Stomach (tissue), 8 donors: ENCODE measurements at regions not wholly inside any gene's neighbourhood (a gene's known extent, or its start where the extent isn't known, plus 50 kb on each side); places are given as distances from the start of the nearest gene placed in this dataset.

Source experiments
- DNase-seq, 2 donors: peaks; one replicate each; pipeline versions ENCODE4 v3.0.0 to v3.0.0-alpha.2; 2013 to 2019
- H3K27ac ChIP-seq, 5 donors: fragments of 200-600 bp in 4 of 5; sonication (generic) in 4 of 5; one replicate each; pipeline ENCODE4 v1.5.1; 2013 to 2019; ENCODE audit warnings: mild to moderate bottlenecking in 1 of 5, moderate library complexity in 1 of 5
- H3K27me3 ChIP-seq, 3 donors: fragments of 200-600 bp; sonication (generic); one replicate each; pipeline ENCODE4 v1.5.1; 2017 to 2019; ENCODE audit warnings: mixed run types in 1 of 3
- H3K36me3 ChIP-seq, 4 donors: fragments of 200-600 bp; sonication (generic); 1 replicate in 3 of 4; 2 replicates in 1 of 4; pipeline ENCODE4 v1.5.1; 2016 to 2019
- H3K4me1 ChIP-seq, 4 donors: fragments of 200-600 bp; sonication (generic); one replicate each; pipeline ENCODE4 v1.5.1; 2016 to 2019
- H3K4me3 ChIP-seq, 4 donors: fragments of 200-600 bp; sonication (generic) in 3 of 4; one replicate each; pipeline ENCODE4 v1.5.1; 2016 to 2019; ENCODE audit warnings: mild to moderate bottlenecking in 1 of 4
- H3K9me3 ChIP-seq, 4 donors: fragments of 200-600 bp; sonication (generic); one replicate each; pipeline ENCODE4 v1.5.1; 2016 to 2019
- EP300 ChIP-seq: sonication (generic); formaldehyde crosslinking; IDR thresholded peaks from one replicate; pipeline ENCODE4 v1.6.1; 2017; ENCODE audit warnings: antibody characterized with exemption
- POLR2A ChIP-seq, 4 donors: fragments of 450-650 bp; IDR thresholded peaks; one replicate each; pipeline ENCODE4 v1.6.1; 2016; ENCODE audit warnings: antibody characterized with exemption in 4 of 4, control low read depth in 2 of 4, mild to moderate bottlenecking in 1 of 4, moderate library complexity in 1 of 4
- POLR2AphosphoS5 ChIP-seq, 3 donors: sonication (generic); formaldehyde crosslinking; IDR thresholded peaks; one replicate each; pipeline ENCODE4 v1.6.1; 2016; ENCODE audit warnings: antibody characterized with exemption in 3 of 3
- WGBS, 5 donors: extraction: QIAGEN DNeasy Blood & Tissue Kit in 3 of 5; methylation state at CpG; one replicate each; pipeline versions ENCODE4 v1.1.5 to v1.1.7; 2013 to 2018; 5-methylcytosine and 5-hydroxymethylcytosine counted together
- intact Hi-C: fragments of 100-400 bp; cut with DNase I; formaldehyde crosslinking; loops from one replicate; pipeline ENCODE4 v1.15.1; 2023; ENCODE audit warnings: low total_unique reads
- TF ChIP-seq, protein P1 (sequence below), 7 experiments: fragments of 450-650 bp in 4 of 7; fragments of 200-600 bp in 3 of 7; sonication (generic) in 3 of 7; IDR thresholded peaks; one replicate each; pipeline ENCODE4 v1.5.1; 2016 to 2019; ENCODE audit warnings: antibody characterized with exemption in 7 of 7, control low read depth in 2 of 7, mild to moderate bottlenecking in 1 of 7
- donor health status: healthy with polysubstance abuse.
- donor health status: Bipolar disorder and iron deficiency.
- donor health status: healthy.

DNA sequence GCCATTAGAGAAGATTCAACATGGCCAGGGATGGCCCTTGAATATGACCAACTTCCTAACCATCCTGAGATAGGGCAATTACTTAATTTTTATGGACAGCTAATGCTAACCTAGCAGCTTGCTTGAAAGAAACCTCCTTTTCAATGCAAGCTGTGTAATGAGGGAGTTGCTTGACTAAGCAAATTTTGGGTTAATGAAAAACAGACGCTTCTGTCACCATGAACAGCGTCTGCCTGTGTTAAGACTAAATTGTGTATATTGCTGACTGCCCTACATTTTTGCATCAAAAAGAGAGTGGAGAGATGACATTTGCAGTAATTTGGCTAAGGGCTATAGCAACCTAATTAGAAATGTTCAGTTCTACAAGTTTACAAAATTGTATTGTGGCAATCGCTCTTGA lies 319.2 kb upstream of the LRATD1 start:
- H3K4me1 ChIP-seq: no peaks in the 10 kb centered on the region
- H3K4me3 ChIP-seq: no peak overlapping the region
- DNase-seq: no peak
- WGBS, 5 donors: 63 to 73% (median 64%) methylated on average over 3 of the region's 3 CpGs
- TF ChIP-seq, protein P1, sequence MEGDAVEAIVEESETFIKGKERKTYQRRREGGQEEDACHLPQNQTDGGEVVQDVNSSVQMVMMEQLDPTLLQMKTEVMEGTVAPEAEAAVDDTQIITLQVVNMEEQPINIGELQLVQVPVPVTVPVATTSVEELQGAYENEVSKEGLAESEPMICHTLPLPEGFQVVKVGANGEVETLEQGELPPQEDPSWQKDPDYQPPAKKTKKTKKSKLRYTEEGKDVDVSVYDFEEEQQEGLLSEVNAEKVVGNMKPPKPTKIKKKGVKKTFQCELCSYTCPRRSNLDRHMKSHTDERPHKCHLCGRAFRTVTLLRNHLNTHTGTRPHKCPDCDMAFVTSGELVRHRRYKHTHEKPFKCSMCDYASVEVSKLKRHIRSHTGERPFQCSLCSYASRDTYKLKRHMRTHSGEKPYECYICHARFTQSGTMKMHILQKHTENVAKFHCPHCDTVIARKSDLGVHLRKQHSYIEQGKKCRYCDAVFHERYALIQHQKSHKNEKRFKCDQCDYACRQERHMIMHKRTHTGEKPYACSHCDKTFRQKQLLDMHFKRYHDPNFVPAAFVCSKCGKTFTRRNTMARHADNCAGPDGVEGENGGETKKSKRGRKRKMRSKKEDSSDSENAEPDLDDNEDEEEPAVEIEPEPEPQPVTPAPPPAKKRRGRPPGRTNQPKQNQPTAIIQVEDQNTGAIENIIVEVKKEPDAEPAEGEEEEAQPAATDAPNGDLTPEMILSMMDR (IDR thresholded peaks at IDR 0.05): no peak
- TF ChIP-seq POLR2A (IDR thresholded peaks at IDR 0.05) (no peak), EP300 (no peak), POLR2AphosphoS5 (IDR thresholded peaks at IDR 0.05) (no peak)
- H3K27ac ChIP-seq: no peak overlapping the region
- no peaks in the 10 kb centered on the region for H3K36me3 ChIP-seq
- intact Hi-C loops: no loop called here
- H3K9me3 ChIP-seq: no peaks in the 10 kb centered on the region
- no peaks in the 10 kb centered on the region for H3K27me3 ChIP-seq

DNA sequence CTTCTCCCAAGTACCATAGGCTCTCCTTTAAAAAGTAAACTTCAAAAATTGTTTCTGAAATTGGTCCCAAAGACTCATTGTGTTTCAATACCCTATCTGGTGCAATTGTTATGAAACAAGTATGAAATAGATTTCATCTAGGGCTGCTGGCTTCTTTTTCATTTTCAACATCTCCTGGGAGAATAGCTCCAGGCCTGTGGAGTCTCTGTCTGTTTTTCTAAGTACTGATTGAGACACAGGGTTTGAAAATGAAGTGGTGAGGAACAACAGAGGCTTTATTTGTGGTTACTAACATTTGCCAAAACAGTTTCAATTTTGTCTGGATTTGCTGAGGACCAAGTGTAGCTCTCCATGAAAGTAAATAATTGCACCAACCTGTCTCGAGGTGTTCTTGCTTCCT lies 315.9 kb upstream of the LRATD1 start:
- intact Hi-C loops: no loop called here
- WGBS, 5 donors: 52 to 63% (median 58%) methylated on average over 1 of the region's 1 CpG
- Histone ChIP-seq H3K27me3 (no peaks in the 10 kb centered on the region), H3K27ac (no peak overlapping the region), H3K36me3 (no peaks in the 10 kb centered on the region), H3K4me3 (no peak overlapping the region), H3K4me1 (no peaks in the 10 kb centered on the region), H3K9me3 (no peaks in the 10 kb centered on the region)
- TF ChIP-seq EP300 (no peak), POLR2A (IDR thresholded peaks at IDR 0.05) (no peak), POLR2AphosphoS5 (IDR thresholded peaks at IDR 0.05) (no peak)
- TF ChIP-seq, protein P1 (IDR thresholded peaks at IDR 0.05): no peak
- no peak for DNase-seq

DNA sequence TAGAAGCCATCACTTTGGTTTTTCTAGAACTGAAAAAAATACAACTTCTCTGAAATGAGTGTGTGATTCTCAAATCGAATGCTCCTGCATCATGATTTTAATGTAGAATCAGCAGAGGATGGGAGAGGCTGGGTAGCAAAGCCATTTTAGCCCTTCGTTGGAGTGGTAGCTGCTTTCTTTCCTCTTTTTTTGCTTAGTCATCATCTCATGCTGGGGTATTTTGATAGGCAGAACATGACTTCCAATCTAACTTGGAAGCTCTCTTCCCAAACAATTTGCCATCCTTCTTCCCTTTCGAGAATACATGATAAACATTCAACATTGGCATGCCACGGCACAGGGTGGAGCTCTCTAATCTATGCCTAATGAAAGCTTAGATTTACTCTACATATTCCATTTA lies 311.2 kb upstream of the LRATD1 start:
- TF ChIP-seq POLR2A (IDR thresholded peaks at IDR 0.05) (no peak), EP300 (no peak), POLR2AphosphoS5 (IDR thresholded peaks at IDR 0.05) (no peak)
- TF ChIP-seq, protein P1 (IDR thresholded peaks at IDR 0.05): no peak
- H3K4me3 ChIP-seq: no peak overlapping the region
- no peak overlapping the region for H3K27ac ChIP-seq
- no peaks in the 10 kb centered on the region for H3K27me3 ChIP-seq
- no peaks in the 10 kb centered on the region for H3K9me3 ChIP-seq
- intact Hi-C loops: no loop called here
- no peaks in the 10 kb centered on the region for H3K4me1 ChIP-seq
- DNase-seq: no peak
- WGBS, 5 donors: 40 to 70% (median 57%) methylated on average over 4 of the region's 4 CpGs
- H3K36me3 ChIP-seq: no peaks in the 10 kb centered on the region

DNA sequence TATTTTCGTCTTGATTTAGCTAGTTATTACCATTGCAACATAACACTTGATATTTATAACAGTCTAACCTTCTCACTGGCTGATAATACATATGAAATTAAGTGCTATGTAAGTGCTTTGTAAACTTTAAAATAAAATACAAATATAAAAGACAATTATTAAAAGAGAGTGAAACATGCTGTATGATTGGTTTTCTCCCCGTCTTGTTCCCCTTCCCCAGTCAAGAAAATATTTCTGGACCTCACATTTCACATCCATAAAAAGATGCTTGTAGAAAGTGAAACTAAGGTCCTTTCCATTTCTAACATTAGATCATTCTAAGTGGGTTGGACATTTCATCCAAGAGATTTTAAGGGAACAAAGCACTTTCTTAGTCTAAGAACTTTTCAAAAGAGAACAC lies 310.2 kb upstream of the LRATD1 start:
- DNase-seq: no peak
- Histone ChIP-seq H3K4me1 (no peaks in the 10 kb centered on the region), H3K27me3 (no peaks in the 10 kb centered on the region), H3K4me3 (no peak overlapping the region), H3K27ac (no peak overlapping the region), H3K36me3 (no peaks in the 10 kb centered on the region), H3K9me3 (no peaks in the 10 kb centered on the region)
- intact Hi-C loops: no loop called here
- TF ChIP-seq POLR2A (IDR thresholded peaks at IDR 0.05) (no peak), POLR2AphosphoS5 (IDR thresholded peaks at IDR 0.05) (no peak), EP300 (no peak)
- TF ChIP-seq, protein P1 (IDR thresholded peaks at IDR 0.05): no peak
- 68 to 81% (median 77%) methylated on average over 2 of the region's 2 CpGs for WGBS, 5 donors

DNA sequence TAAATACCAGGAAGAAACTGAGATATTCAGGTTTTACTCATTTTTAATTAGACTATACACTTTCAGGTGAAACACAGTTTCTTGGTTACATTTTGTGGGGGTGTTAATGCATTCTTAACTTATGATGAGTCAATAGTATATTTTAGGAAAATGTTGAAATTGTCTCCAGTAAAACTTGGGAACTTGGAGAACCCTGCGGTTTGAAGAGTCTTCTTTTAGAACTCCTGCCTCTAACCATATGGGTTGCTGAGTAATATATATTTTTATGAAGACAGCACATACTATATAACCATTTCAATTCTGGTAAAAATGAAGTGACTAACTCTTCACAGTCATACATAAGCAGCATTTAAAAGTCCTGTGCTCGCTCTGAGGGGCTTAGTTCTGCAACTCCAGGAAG lies 308.2 kb upstream of the LRATD1 start:
- Histone ChIP-seq H3K27me3 (no peaks in the 10 kb centered on the region), H3K9me3 (no peaks in the 10 kb centered on the region), H3K36me3 (no peaks in the 10 kb centered on the region), H3K4me3 (no peak overlapping the region), H3K27ac (no peak overlapping the region), H3K4me1 (no peaks in the 10 kb centered on the region)
- intact Hi-C loops: no loop called here
- TF ChIP-seq POLR2AphosphoS5 (IDR thresholded peaks at IDR 0.05): no peak
- TF ChIP-seq, protein P1 (IDR thresholded peaks at IDR 0.05): no peak
- no peak for TF ChIP-seq EP300
- TF ChIP-seq POLR2A (IDR thresholded peaks at IDR 0.05): no peak
- WGBS, 5 donors: 78 to 91% (median 85%) methylated on average over 2 of the region's 2 CpGs
- DNase-seq: no peak
